CD14-positive monocyte (primary cell): ENCODE measurements at regions not wholly inside any gene's neighbourhood (a gene's known extent, or its start where the extent isn't known, plus 50 kb on each side); places are given as distances from the start of the nearest gene placed in this dataset.
A peak's percentile ranks its signal among the peaks of the same experiment; 100 is the strongest.

Experiments
- DNase-seq, 3 donors: peaks; one replicate each; pipeline ENCODE4 v3.0.0-alpha.2; 2011 to 2022
- H2AFZ ChIP-seq: 2 replicates; pipeline ENCODE4 v1.6.0; 2012; ENCODE audit warnings: mild to moderate bottlenecking, low read depth, low read length, inconsistent platforms; ENCODE audit not compliant: insufficient read depth, poor library complexity, severe bottlenecking
- H3K27ac ChIP-seq, 2 donors: 1 replicate in 1 of 2; 2 replicates in 1 of 2; pipeline ENCODE4 v1.5.1; 2012 to 2013; ENCODE audit warnings: low read length in 2 of 2, control low read depth in 1 of 2, inconsistent platforms in 1 of 2, low read depth in 1 of 2, mild to moderate bottlenecking in 1 of 2
- H3K27me3 ChIP-seq, 2 donors: one replicate each; pipeline versions ENCODE4 v1.6.0 to v1.6.1; 2011 to 2013; ENCODE audit warnings: low read length in 2 of 2; ENCODE audit not compliant: control insufficient read depth in 2 of 2, insufficient read depth in 2 of 2
- H3K36me3 ChIP-seq, 2 donors: replicated peaks in 1 of 2; 1 replicate in 1 of 2; 2 replicates in 1 of 2; pipeline versions ENCODE4 v1.5.1 to v1.6.1; 2012 to 2013; ENCODE audit warnings: low read length in 2 of 2, control low read depth in 1 of 2, inconsistent platforms in 1 of 2, mild to moderate bottlenecking in 1 of 2; ENCODE audit not compliant: insufficient read depth in 2 of 2, control insufficient read depth in 1 of 2
- H3K4me1 ChIP-seq, 2 donors: 1 replicate in 1 of 2; 2 replicates in 1 of 2; pipeline versions ENCODE4 v1.5.1 to v1.6.1; 2012 to 2013; ENCODE audit warnings: low read length in 2 of 2, control low read depth in 1 of 2, inconsistent platforms in 1 of 2, mild to moderate bottlenecking in 1 of 2, moderate library complexity in 1 of 2; ENCODE audit not compliant: insufficient read depth in 2 of 2, control insufficient read depth in 1 of 2
- H3K4me2 ChIP-seq: replicated peaks from 2 replicates; pipeline ENCODE3; 2012; ENCODE audit warnings: low read length, moderate library complexity, mild to moderate bottlenecking; ENCODE audit not compliant: poor library complexity, severe bottlenecking; ENCODE audit errors: extremely low read depth
- H3K4me3 ChIP-seq, 3 experiments: fragments of 200-600 bp in 1 of 3; sonication (generic) in 1 of 3; replicated peaks in 1 of 3; 1 replicate in 2 of 3; 2 replicates in 1 of 3; pipeline ENCODE4 v1.5.1; 2011 to 2013; ENCODE audit warnings: low read length in 3 of 3, mild to moderate bottlenecking in 3 of 3, control low read depth in 2 of 3, low read depth in 2 of 3, inconsistent platforms in 1 of 3, moderate library complexity in 1 of 3
- H3K79me2 ChIP-seq: 2 replicates; pipeline ENCODE4 v1.6.0; 2012; ENCODE audit warnings: mild to moderate bottlenecking, control low read depth, inconsistent platforms, low read length, moderate library complexity; ENCODE audit not compliant: insufficient read depth
- H3K9ac ChIP-seq: 2 replicates; pipeline ENCODE4 v1.6.0; 2017; ENCODE audit warnings: low read length, mild to moderate bottlenecking; ENCODE audit not compliant: insufficient read depth, poor library complexity, severe bottlenecking
- H3K9me3 ChIP-seq, 2 donors: replicated peaks in 1 of 2; 1 replicate in 1 of 2; 2 replicates in 1 of 2; pipeline versions ENCODE4 v1.5.1 to v1.6.1; 2012 to 2013; ENCODE audit warnings: low read length in 2 of 2, control low read depth in 1 of 2; ENCODE audit not compliant: control insufficient read depth in 1 of 2, insufficient read depth in 1 of 2
- H4K20me1 ChIP-seq: 2 replicates; pipeline ENCODE4 v1.6.0; 2012; ENCODE audit warnings: mild to moderate bottlenecking, low read length, control low read depth, moderate library complexity; ENCODE audit not compliant: insufficient read depth
- H3K27ac Mint-ChIP-seq, 7 donors: one replicate each; pipeline ENCODE4 v1.8.0; 2020; ENCODE audit warnings: mild to moderate bottlenecking in 7 of 7, mixed read lengths in 7 of 7, moderate library complexity in 6 of 7, inconsistent platforms in 2 of 7
- H3K27me3 Mint-ChIP-seq, 3 donors: one replicate each; pipeline ENCODE4 v1.8.0; 2021 to 2022; ENCODE audit warnings: low read depth in 3 of 3, mild to moderate bottlenecking in 3 of 3, mixed read lengths in 3 of 3, moderate library complexity in 3 of 3, inconsistent platforms in 1 of 3
- H3K36me3 Mint-ChIP-seq, 2 donors: one replicate each; pipeline ENCODE4 v1.8.0; 2020; ENCODE audit warnings: mixed read lengths in 2 of 2, inconsistent platforms in 1 of 2, mild to moderate bottlenecking in 1 of 2
- H3K4me1 Mint-ChIP-seq: one replicate; pipeline ENCODE4 v1.8.0; 2020; ENCODE audit warnings: mild to moderate bottlenecking, mixed read lengths
- H3K4me3 Mint-ChIP-seq, 2 donors: one replicate each; pipeline ENCODE4 v1.8.0; 2020; ENCODE audit warnings: mild to moderate bottlenecking in 2 of 2, mixed read lengths in 2 of 2, moderate library complexity in 1 of 2
- H3K9me3 Mint-ChIP-seq, 7 donors: one replicate each; pipeline ENCODE4 v1.8.0; 2020 to 2022; ENCODE audit warnings: mixed read lengths in 7 of 7, mild to moderate bottlenecking in 6 of 7, moderate library complexity in 6 of 7, inconsistent platforms in 2 of 7
- WGBS: methylation state at CpG from one replicate; pipeline ENCODE4 v1.1.5; 2013; ENCODE audit warnings: missing lambda C conversion rate; ENCODE audit not compliant: insufficient coverage; 5-methylcytosine and 5-hydroxymethylcytosine counted together
- intact Hi-C, 2 donors: fragments of 100-400 bp; cut with micrococcal nuclease; formaldehyde crosslinking; loops; one replicate each; pipeline versions ENCODE4 v1.15.0 to v1.15.1; 2023
- TF ChIP-seq, protein P1 (sequence below): fragments of 200-600 bp; IDR thresholded peaks from one replicate; pipeline ENCODE4 v1.8.0; 2022; ENCODE audit warnings: antibody characterized with exemption, mild to moderate bottlenecking

DNA sequence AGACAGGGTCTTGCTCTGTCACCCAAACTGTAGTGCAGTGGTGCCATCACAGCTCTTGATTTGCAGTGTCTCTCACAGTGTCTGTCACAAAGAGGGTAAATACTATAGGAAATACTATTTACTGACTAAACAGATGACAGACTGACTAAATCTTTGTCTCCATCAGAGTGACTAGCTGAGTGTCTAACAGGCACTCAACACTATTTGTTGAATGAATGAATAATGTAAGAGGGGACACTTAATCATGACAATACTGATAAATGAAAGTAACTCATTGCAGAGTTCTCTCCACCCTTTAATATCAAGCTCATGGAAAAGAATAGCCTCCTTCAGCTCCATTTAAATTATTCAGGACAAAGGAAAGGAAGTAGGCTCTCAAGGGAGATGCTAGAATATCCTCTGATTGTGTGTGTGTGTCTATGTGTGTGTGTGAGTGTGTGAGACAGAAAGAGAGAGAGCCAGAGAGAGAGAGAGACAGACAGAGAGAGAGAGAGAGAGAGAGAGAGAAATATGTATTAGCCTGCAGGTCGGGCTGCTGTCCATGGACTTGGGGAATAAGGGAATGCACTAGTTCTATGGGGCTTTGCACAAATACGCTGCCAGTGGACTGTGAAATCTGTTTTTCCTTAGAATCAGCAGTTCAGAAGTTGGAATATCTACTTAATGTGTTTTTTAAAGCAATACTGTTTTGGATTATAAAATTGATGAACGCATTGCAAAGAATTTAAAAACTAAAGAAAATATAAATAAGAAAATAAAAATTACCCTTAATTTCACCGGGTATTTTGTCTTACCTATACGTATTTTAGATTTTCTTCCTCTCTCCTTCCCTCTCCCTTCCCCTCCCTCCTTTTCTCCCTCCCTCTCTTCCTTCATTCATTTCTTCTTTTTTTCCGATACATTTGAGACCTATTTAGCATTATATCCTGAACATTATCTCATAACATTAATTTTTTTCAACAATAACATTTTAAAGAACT is 132.9 kb upstream of the LRIG1 start:
- Histone ChIP-seq H4K20me1 (no peaks in the 10 kb centered on the region), H3K9me3 (no peaks in the 10 kb centered on the region), H2AFZ (no peak overlapping the region), H3K27ac (no peak overlapping the region), H3K36me3 (no peaks in the 10 kb centered on the region), H3K4me1 (peaks cover 0 to 2% of the 10 kb centered on the region in 2 donors), H3K27me3 (no peaks in the 10 kb centered on the region), H3K4me2 (no peak overlapping the region), H3K9ac (no peak overlapping the region), H3K79me2 (no peaks in the 10 kb centered on the region), H3K4me3 (no peak overlapping the region)
- Mint-ChIP-seq H3K27me3 (peaks cover 1 to 2% (median 2%) of the 10 kb centered on the region in 3 donors), H3K9me3 (peaks cover 0 to 5% (median 2%) of the 10 kb centered on the region in 7 donors), H3K4me3 (no peak overlapping the region), H3K27ac (no peak overlapping the region), H3K36me3 (no peaks in the 10 kb centered on the region), H3K4me1 (peaks cover 6% of the 10 kb centered on the region)
- no peak for DNase-seq
- intact Hi-C loops = no loop called here
- WGBS = 87% methylated on average over 3 of the region's 6 CpGs
- TF ChIP-seq, protein P1, sequence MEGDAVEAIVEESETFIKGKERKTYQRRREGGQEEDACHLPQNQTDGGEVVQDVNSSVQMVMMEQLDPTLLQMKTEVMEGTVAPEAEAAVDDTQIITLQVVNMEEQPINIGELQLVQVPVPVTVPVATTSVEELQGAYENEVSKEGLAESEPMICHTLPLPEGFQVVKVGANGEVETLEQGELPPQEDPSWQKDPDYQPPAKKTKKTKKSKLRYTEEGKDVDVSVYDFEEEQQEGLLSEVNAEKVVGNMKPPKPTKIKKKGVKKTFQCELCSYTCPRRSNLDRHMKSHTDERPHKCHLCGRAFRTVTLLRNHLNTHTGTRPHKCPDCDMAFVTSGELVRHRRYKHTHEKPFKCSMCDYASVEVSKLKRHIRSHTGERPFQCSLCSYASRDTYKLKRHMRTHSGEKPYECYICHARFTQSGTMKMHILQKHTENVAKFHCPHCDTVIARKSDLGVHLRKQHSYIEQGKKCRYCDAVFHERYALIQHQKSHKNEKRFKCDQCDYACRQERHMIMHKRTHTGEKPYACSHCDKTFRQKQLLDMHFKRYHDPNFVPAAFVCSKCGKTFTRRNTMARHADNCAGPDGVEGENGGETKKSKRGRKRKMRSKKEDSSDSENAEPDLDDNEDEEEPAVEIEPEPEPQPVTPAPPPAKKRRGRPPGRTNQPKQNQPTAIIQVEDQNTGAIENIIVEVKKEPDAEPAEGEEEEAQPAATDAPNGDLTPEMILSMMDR = no peak

DNA sequence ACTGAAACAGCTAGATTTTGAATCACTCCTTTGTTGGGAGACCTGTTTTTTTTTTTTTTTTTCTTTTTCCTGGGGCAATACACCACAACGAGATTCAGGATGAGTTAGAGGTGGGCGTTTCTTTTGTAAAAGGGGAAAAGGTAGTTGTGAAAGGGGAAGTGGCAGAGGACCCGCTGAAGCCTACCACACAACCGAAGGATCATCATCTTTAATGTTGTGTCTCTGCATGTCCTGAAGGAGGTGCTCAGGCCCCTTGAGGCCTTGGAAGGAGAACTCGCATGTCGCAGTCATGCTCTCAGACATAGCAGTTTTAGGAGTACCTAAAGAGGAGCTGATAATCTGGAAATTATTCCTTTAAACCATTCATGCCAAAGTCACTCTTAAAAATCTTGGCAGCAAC is 137.9 kb upstream of the LRIG1 start:
- Histone ChIP-seq H4K20me1 (no peaks in the 10 kb centered on the region), H3K4me1 (peaks cover 0 to 8% of the 10 kb centered on the region in 2 donors), H3K36me3 (no peaks in the 10 kb centered on the region), H3K4me3 (no peak overlapping the region), H3K79me2 (no peaks in the 10 kb centered on the region), H3K27ac (no peak overlapping the region), H3K9ac (no peak overlapping the region), H2AFZ (no peak overlapping the region), H3K27me3 (no peaks in the 10 kb centered on the region), H3K4me2 (no peak overlapping the region), H3K9me3 (no peaks in the 10 kb centered on the region)
- intact Hi-C loops = no loop called here
- WGBS = no CpG with 5 or more reads among the region's 6 CpGs
- peak in 1 of 3 donors; percentile 12 for DNase-seq
- Mint-ChIP-seq H3K4me3 (no peak overlapping the region), H3K27ac (peak overlapping the region in 1 of 7 donors; percentile 0), H3K27me3 (peaks cover 0 to 2% (median 0%) of the 10 kb centered on the region in 3 donors), H3K4me1 (peaks cover 22% of the 10 kb centered on the region), H3K9me3 (peaks cover 0 to 11% (median 4%) of the 10 kb centered on the region in 7 donors), H3K36me3 (no peaks in the 10 kb centered on the region)
- TF ChIP-seq, protein P1 = no peak
